ENCODE measurements at regions not wholly inside any gene's neighbourhood (a gene's known extent, or its start where the extent isn't known, plus 50 kb on each side); places are given as distances from the start of the nearest gene placed in this dataset.

- Histone ChIP-seq H3K27me3 (ENCODE audit: control insufficient read depth in 4 of 4, insufficient read depth in 4 of 4, low read length in 3 of 4) (peaks cover 0 to 5% (median 0%) of the 10 kb centered on the region in 4 donors), H3K36me3 (ENCODE audit: control insufficient read depth in 4 of 4, insufficient read depth in 3 of 4, low read depth in 1 of 4, low read length in 3 of 4) (no peaks in the 10 kb centered on the region), H3K27ac (ENCODE audit: low read depth in 1 of 2, low read length in 2 of 2) (no peak overlapping the region), H3K4me1 (ENCODE audit: control insufficient read depth in 4 of 4, insufficient read depth in 4 of 4, low read length in 3 of 4) (no peaks in the 10 kb centered on the region), H3K9ac (ENCODE audit: low read depth in 1 of 2, low read length in 2 of 2) (no peak overlapping the region), H3K9me3 (ENCODE audit: control insufficient read depth in 4 of 4, low read length in 3 of 4) (peaks cover 0 to 2% (median 0%) of the 10 kb centered on the region in 4 donors), H3K4me3 (ENCODE audit: low read depth in 1 of 3, low read length in 3 of 3) (no peak overlapping the region)
- TF ChIP-seq RAD21 (IDR thresholded peaks at IDR 0.05) (no peak), HNF4G (IDR thresholded peaks at IDR 0.05) (no peak), EGR1 (IDR thresholded peaks at IDR 0.05; ENCODE audit: low read depth in 2 of 2) (no peak), RXRA (IDR thresholded peaks at IDR 0.05) (no peak), HNF4A (conservative IDR thresholded peaks at IDR 0.05) (no peak), MAX (IDR thresholded peaks at IDR 0.05) (no peak), ZBTB33 (IDR thresholded peaks at IDR 0.05) (no peak), SP1 (IDR thresholded peaks at IDR 0.05) (no peak), CTCF (IDR thresholded peaks at IDR 0.05; ENCODE audit: low read depth, low read length, missing input control) (no peak)
- 60% methylated on average over 3 of the region's 3 CpGs for WGBS
- no peak for DNase-seq (ENCODE audit: low spot score)
Measured at GRCh38 chr6:133820208-133820607, 68.7 kb upstream of the TCF21 start.

GRCh38 chr6:133827766-133828165, 61.1 kb upstream of the TCF21 start:
- Histone ChIP-seq H3K4me3 (ENCODE audit: low read depth in 1 of 3, low read length in 3 of 3) (no peak overlapping the region), H3K27me3 (ENCODE audit: control insufficient read depth in 4 of 4, insufficient read depth in 4 of 4, low read length in 3 of 4) (peaks cover 0 to 4% (median 0%) of the 10 kb centered on the region in 4 donors), H3K4me1 (ENCODE audit: control insufficient read depth in 4 of 4, insufficient read depth in 4 of 4, low read length in 3 of 4) (no peaks in the 10 kb centered on the region), H3K36me3 (ENCODE audit: control insufficient read depth in 4 of 4, insufficient read depth in 3 of 4, low read depth in 1 of 4, low read length in 3 of 4) (no peaks in the 10 kb centered on the region), H3K27ac (ENCODE audit: low read depth in 1 of 2, low read length in 2 of 2) (no peak overlapping the region), H3K9ac (ENCODE audit: low read depth in 1 of 2, low read length in 2 of 2) (no peak overlapping the region), H3K9me3 (ENCODE audit: control insufficient read depth in 4 of 4, low read length in 3 of 4) (peaks cover 0 to 2% (median 0%) of the 10 kb centered on the region in 4 donors)
- TF ChIP-seq ATF3 (IDR thresholded peaks at IDR 0.05) (no peak), CTCF (IDR thresholded peaks at IDR 0.05; ENCODE audit: low read depth, low read length, missing input control) (no peak), RAD21 (IDR thresholded peaks at IDR 0.05) (no peak), RXRA (IDR thresholded peaks at IDR 0.05) (no peak)
- no peak for DNase-seq (ENCODE audit: low spot score)

GRCh38 chr6:133833949-133834359, 55.0 kb upstream of the TCF21 start:
- H3K4me3 ChIP-seq (ENCODE audit: low read depth in 1 of 3, low read length in 3 of 3), result no peak overlapping the region
- H3K27ac ChIP-seq (ENCODE audit: low read depth in 1 of 2, low read length in 2 of 2), result no peak overlapping the region
- no peak for TF ChIP-seq MAX (IDR thresholded peaks at IDR 0.05)
- no peak for TF ChIP-seq HNF4A (conservative IDR thresholded peaks at IDR 0.05)
- no peak for TF ChIP-seq GABPA (IDR thresholded peaks at IDR 0.05 in 1 of 2, conservative IDR thresholded peaks at IDR 0.05 in 1 of 2)
- TF ChIP-seq YY1 (IDR thresholded peaks at IDR 0.05), result no peak
- TF ChIP-seq RAD21 (IDR thresholded peaks at IDR 0.05), result no peak
- TF ChIP-seq CTCF (IDR thresholded peaks at IDR 0.05; ENCODE audit: low read depth, low read length, missing input control), result no peak
- no peak for TF ChIP-seq ZBTB33 (IDR thresholded peaks at IDR 0.05)
- TF ChIP-seq EGR1 (IDR thresholded peaks at IDR 0.05; ENCODE audit: low read depth in 2 of 2), result no peak
- peaks cover 0 to 2% (median 0%) of the 10 kb centered on the region in 4 donors for H3K4me1 ChIP-seq (ENCODE audit: control insufficient read depth in 4 of 4, insufficient read depth in 4 of 4, low read length in 3 of 4)
- H3K36me3 ChIP-seq (ENCODE audit: control insufficient read depth in 4 of 4, insufficient read depth in 3 of 4, low read depth in 1 of 4, low read length in 3 of 4), result no peaks in the 10 kb centered on the region
- 52% methylated on average over 3 of the region's 3 CpGs for WGBS
- H3K9ac ChIP-seq (ENCODE audit: low read depth in 1 of 2, low read length in 2 of 2), result no peak overlapping the region
- no peaks in the 10 kb centered on the region for H3K9me3 ChIP-seq (ENCODE audit: control insufficient read depth in 4 of 4, low read length in 3 of 4)
- DNase-seq (ENCODE audit: low spot score), result no peak
- no peaks in the 10 kb centered on the region for H3K27me3 ChIP-seq (ENCODE audit: control insufficient read depth in 4 of 4, insufficient read depth in 4 of 4, low read length in 3 of 4)
